Heart right ventricle (tissue), 16 donors: ENCODE measurements at regions not wholly inside any gene's neighbourhood (a gene's known extent, or its start where the extent isn't known, plus 50 kb on each side); places are given as distances from the start of the nearest gene placed in this dataset.
"Not testable (repeated sequence)": the region's sequence is repeated elsewhere in the genome, so short reads cannot be mapped to it uniquely, and the experiment has no call there.

Experiments
- ATAC-seq, 8 donors: fragments of 200-7000 bp; cut with Tn5 transposase; one replicate each; pipeline ENCODE4 v1.9.1; 2020; ENCODE audit warnings: mild to moderate bottlenecking in 8 of 8, moderate library complexity in 8 of 8, moderate number of reproducible peaks in 1 of 8
- DNase-seq, 2 donors: peaks; one replicate each; pipeline ENCODE4 v3.0.0-alpha.2; 2020
- H3K27ac ChIP-seq, 10 donors: fragments of 200-600 bp; sonication (generic) in 2 of 10; one replicate each; pipeline versions ENCODE4 v1.5.0 to v1.8.0; 2020 to 2022; ENCODE audit warnings: mild to moderate bottlenecking in 3 of 10
- H3K27me3 ChIP-seq, 7 donors: fragments of 200-600 bp; one replicate each; pipeline ENCODE4 v1.8.0; 2021 to 2022; ENCODE audit warnings: mild to moderate bottlenecking in 2 of 7
- H3K36me3 ChIP-seq, 9 donors: fragments of 200-600 bp; sonication (generic) in 1 of 9; one replicate each; pipeline versions ENCODE4 v1.5.0 to v1.8.0; 2020 to 2022; ENCODE audit warnings: mild to moderate bottlenecking in 2 of 9
- H3K4me1 ChIP-seq, 9 donors: fragments of 200-600 bp; sonication (generic) in 1 of 9; one replicate each; pipeline versions ENCODE4 v1.5.0 to v1.8.0; 2020 to 2022; ENCODE audit warnings: mild to moderate bottlenecking in 4 of 9
- H3K4me3 ChIP-seq, 10 donors: fragments of 200-600 bp; sonication (generic) in 2 of 10; one replicate each; pipeline versions ENCODE4 v1.5.0 to v1.8.0; 2020 to 2022; ENCODE audit warnings: mild to moderate bottlenecking in 7 of 10, moderate library complexity in 2 of 10
- H3K9me3 ChIP-seq, 11 donors: fragments of 200-600 bp in 10 of 11; sonication (generic) in 2 of 11; one replicate each; pipeline versions ENCODE4 v1.5.0 to v1.8.0; 2013 to 2022; ENCODE audit warnings: mild to moderate bottlenecking in 2 of 11, control low read depth in 1 of 11, moderate library complexity in 1 of 11
- CTCF ChIP-seq, 9 donors: fragments of 200-600 bp; sonication (generic) in 2 of 9; IDR thresholded peaks; one replicate each; pipeline versions ENCODE4 v1.5.0 to v1.8.0; 2021 to 2022; ENCODE audit warnings: antibody characterized with exemption in 9 of 9, mild to moderate bottlenecking in 5 of 9, moderate library complexity in 1 of 9
- WGBS, 2 donors: extraction: QIAGEN DNeasy Blood & Tissue Kit; methylation state at CpG; one replicate each; pipeline ENCODE4 v1.1.7; 2013; ENCODE audit warnings: inconsistent platforms in 1 of 2; 5-methylcytosine and 5-hydroxymethylcytosine counted together
- intact Hi-C, 10 donors: fragments of 100-400 bp; cut with DNase I; formaldehyde crosslinking; loops; one replicate each; pipeline versions ENCODE4 v1.11.1 to v1.14.2; 2022
- donor health status: Arrhythmogenic right ventricular cardiomyopathy.
- donor health status: ischemic (EF 13 %, LVEDD 7.1; RV severe dilation, severe dysfunction).
- donor health status: healthy with polysubstance abuse.
- donor health status: DM: no; HTN: yes; CAD: no.
- donor health status: DM: no; HTN: no; CAD: no.
- donor health status: ischemic (EF 25% LVEDD 6.9; RV normal size, moderate dysfunction).
- donor health status: ischemic (EF 25% LVEDD 5.7; RV mildly dilated, moderate dysfunction).
- donor health status: healthy.
- donor health status: DM: yes; HTN: yes; CAD: no.
- donor health status: Ischemic cardiomyopathy.
- donor health status: ischemic (EF 35%, LVEDD 5.7; RV mildly dilated, moderate dysfunction).
- donor health status: nonischemic (EF 11% LVEDD 7.7; RV severe dilation, severe dysfunction).
- donor health status: DM: yes; HTN: yes; CAD: no.
- donor health status: PGD.
- donor health status: ischemic (EF 29% LVEDD 5.4; RV normal size, mild dysfunction).
- donor health status: nonischemic (EF 23%, LVEDD 6.1; RV moderate dilation, normal function).

GRCh38 chr1:96522927-96523326 is 198.7 kb upstream of the PTBP2 start:
- no peak for ATAC-seq
- Histone ChIP-seq H3K4me1 (peaks cover 0 to 15% (median 0%) of the 10 kb centered on the region in 9 donors), H3K27me3 (no peaks in the 10 kb centered on the region), H3K36me3 (no peaks in the 10 kb centered on the region), H3K9me3 (peaks cover 0 to 6% (median 1%) of the 10 kb centered on the region in 11 donors), H3K4me3 (no peak overlapping the region), H3K27ac (no peak overlapping the region)
- whole genome bisulfite sequencing, 2 donors: 74 to 95% methylated on average over 1 of the region's 1 CpG
- no peak for DNase-seq
- intact Hi-C loops: no loop called here
- no peak for TF ChIP-seq CTCF (IDR thresholded peaks at IDR 0.05)

GRCh38 chr1:96524100-96524499 is 197.5 kb upstream of the PTBP2 start:
- TF ChIP-seq CTCF (IDR thresholded peaks at IDR 0.05): no peak
- no peak for DNase-seq
- intact Hi-C loops: no loop called here
- Histone ChIP-seq H3K4me1 (peaks cover 0 to 15% (median 0%) of the 10 kb centered on the region in 9 donors), H3K36me3 (no peaks in the 10 kb centered on the region), H3K27me3 (no peaks in the 10 kb centered on the region), H3K27ac (no peak overlapping the region), H3K4me3 (no peak overlapping the region), H3K9me3 (peaks cover 0 to 18% (median 12%) of the 10 kb centered on the region in 11 donors)
- WGBS, 2 donors: 19 to 29% methylated on average over 2 of the region's 2 CpGs
- peak in 1 of 8 donors; percentile 24 for ATAC-seq

GRCh38 chr1:96525657-96526557 is 195.7 kb upstream of the PTBP2 start:
- no peak for TF ChIP-seq CTCF (IDR thresholded peaks at IDR 0.05)
- DNase-seq (no peak), ATAC-seq (peak in 2 of 8 donors; percentile 35 to 39)
- H3K27ac ChIP-seq: peak overlapping the region in 1 of 10 donors; percentile 17
- intact Hi-C loops: no loop called here
- WGBS, 2 donors: 63 to 70% methylated on average over 8 of the region's 8 CpGs
- no peak overlapping the region for H3K4me3 ChIP-seq
- H3K9me3 ChIP-seq: peaks cover 0 to 22% (median 16%) of the 10 kb centered on the region in 11 donors
- H3K4me1 ChIP-seq: peaks cover 0 to 12% (median 0%) of the 10 kb centered on the region in 9 donors
- H3K36me3 ChIP-seq: no peaks in the 10 kb centered on the region
- H3K27me3 ChIP-seq: no peaks in the 10 kb centered on the region

GRCh38 chr1:96528672-96529071 is 192.9 kb upstream of the PTBP2 start:
- H3K36me3 ChIP-seq, H3K4me3 ChIP-seq, DNase-seq, intact Hi-C loops, ATAC-seq, H3K27me3 ChIP-seq, H3K27ac ChIP-seq: not testable (repeated sequence)
- peaks cover 0 to 12% (median 0%) of the 10 kb centered on the region in 9 donors for H3K4me1 ChIP-seq
- WGBS, 2 donors: 95 to 98% methylated on average over 1 of the region's 1 CpG
- peaks cover 0 to 22% (median 16%) of the 10 kb centered on the region in 11 donors for H3K9me3 ChIP-seq

- WGBS, 2 donors: 83 to 94% methylated on average over 4 of the region's 4 CpGs
- no peak for DNase-seq
- intact Hi-C loops: loop anchor here in 2 of 10 donors (10.0 kb wide), 1 partner anchor 191 kb away; the partner anchor contains the start of gene PTBP2 (in 2 of the 2)
Observed at GRCh38 chr1:96533820-96534219, 187.8 kb upstream of the PTBP2 start.

More at GRCh38 chr1:96533820-96534219, 187.8 kb upstream of the PTBP2 start:
- H3K27me3 ChIP-seq: no peaks in the 10 kb centered on the region
- peaks cover 0 to 14% (median 11%) of the 10 kb centered on the region in 9 donors for H3K4me1 ChIP-seq
- H3K4me3 ChIP-seq: no peak overlapping the region
- no peak for TF ChIP-seq CTCF (IDR thresholded peaks at IDR 0.05)
- H3K27ac ChIP-seq: no peak overlapping the region
- peaks cover 0 to 7% (median 6%) of the 10 kb centered on the region in 11 donors for H3K9me3 ChIP-seq
- H3K36me3 ChIP-seq: no peaks in the 10 kb centered on the region
- ATAC-seq: no peak
